Urothelium cell line (cell line): ENCODE measurements at regions not wholly inside any gene's neighbourhood (a gene's known extent, or its start where the extent isn't known, plus 50 kb on each side); places are given as distances from the start of the nearest gene placed in this dataset.
"Not testable (repeated sequence)": the region's sequence is repeated elsewhere in the genome, so short reads cannot be mapped to it uniquely, and the experiment has no call there.

Experiments used
- DNase-seq: peaks from one replicate; pipeline ENCODE4 v3.0.0; 2011; ENCODE audit warnings: low spot score, mixed read lengths
- FAIRE-seq: peaks from 2 replicates; lab custom pipeline; 2011; peaks lifted over from hg19 to GRCh38; lab: Jason Lieb, UNC

DNA sequence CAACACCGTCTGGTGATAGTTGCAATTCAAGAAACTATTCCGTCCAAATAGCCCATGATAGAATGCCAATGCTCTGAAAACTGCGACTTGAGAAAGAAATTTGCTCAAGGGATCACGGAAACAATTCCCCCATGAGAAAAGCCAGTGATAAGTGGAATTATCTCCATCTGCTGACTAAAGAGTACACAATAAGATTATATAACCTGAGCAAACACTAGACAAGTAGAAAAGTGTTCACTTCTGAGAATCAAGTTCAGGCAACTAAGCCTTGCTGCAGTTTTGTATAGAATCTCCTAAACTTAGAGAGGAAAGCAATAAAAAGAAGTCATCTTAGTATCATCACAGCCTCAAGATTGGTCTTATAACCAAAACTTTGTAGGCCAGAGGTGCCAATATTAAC lies 336.3 kb upstream of the NRXN1 start:
- DNase-seq (no peak), FAIRE-seq (no peak)

DNA sequence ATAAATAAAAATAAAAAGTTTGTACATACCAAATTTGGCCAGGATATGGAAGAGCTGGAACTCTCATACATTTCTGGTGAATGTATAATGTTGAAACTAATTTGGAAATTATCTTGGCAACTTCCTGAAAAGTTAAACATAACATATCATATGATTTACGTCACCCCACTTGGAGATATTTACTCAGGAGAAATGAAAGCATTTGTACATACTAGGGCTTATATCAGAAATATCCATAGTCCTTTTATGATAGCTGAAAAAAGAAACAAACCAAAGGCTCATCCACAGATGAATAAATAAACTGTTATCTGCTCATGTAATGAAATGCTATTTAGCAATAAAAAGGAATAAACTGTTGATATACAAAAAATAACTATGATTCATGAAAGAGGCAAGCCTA lies 318.2 kb upstream of the NRXN1 start:
- no peak for FAIRE-seq

GRCh38 chr2:51344886-51345285 lies 313.0 kb upstream of the NRXN1 start:
- DNase-seq (no peak), FAIRE-seq (no peak)

More for the DNA sequence above, 318.2 kb upstream of the NRXN1 start:
- no peak for DNase-seq

DNA sequence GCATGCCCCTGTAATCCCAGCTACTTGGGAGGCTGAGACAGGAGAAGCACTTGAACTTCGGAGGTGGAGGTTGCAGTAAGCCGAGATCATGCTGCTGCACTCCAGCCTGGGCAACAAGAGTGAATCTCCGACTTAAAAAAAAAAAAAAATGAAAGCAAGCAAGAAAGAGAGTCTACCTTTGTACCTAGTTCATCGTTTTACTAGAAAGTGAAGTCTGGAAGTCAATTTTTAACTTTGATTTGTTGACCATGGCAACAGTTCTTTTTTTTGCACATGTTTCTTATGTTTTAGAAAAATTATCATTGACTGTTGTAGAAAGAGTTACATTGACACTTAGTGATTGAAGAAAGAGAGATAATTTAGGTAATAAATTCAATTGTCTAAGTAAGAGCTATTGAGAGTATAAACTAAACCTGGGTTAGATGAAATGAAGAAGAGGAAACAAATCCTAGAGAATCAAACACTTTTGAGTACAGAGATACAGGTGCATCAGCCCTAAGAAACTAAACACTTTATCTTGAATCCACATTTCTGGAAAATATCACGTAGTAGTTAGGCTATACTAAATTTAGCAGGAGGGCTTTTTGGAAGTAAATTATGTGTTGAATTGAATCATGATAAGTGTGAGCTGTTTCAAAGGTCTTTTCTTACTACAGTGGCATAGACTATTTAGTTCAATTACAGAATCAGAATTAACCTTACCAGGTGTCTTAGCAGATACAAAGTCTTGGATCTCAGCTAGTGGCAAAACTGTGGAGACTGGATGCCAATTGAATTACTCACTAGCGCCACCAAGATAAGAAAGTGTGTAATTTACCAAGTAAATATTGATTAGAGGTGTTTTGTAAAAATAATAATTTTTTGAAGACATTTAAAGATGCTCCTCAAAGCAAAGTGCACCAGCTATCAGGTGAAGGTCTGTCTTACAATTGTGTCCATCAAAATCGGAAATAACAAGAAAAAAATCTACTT lies 303.4 kb upstream of the NRXN1 start:
- FAIRE-seq (no peak), DNase-seq (no peak)

GRCh38 chr2:51329512-51329911 lies 297.6 kb upstream of the NRXN1 start:
- FAIRE-seq, result no peak
- no peak for DNase-seq

- no peak for FAIRE-seq
- DNase-seq, result no peak
Observed at GRCh38 chr2:51324051-51324450, 292.1 kb upstream of the NRXN1 start.

DNA sequence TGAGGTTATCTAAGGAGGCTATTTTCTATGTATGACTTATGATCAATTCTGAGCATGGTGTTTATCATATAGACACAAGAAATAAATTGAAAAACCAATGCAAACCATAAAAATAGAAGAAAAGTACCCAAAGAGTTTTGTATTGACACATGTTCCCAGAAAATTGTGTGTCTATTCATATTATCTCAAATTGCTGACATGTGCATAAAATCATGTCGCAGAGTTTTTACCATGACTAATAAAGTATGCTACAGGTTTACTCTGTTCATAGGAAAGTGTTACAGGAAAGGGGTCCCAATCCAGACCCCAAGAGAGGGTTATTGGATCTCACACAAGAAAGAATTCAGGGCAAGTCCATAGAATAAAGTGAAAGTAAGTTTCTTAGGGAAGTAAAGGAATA lies 290.7 kb upstream of the NRXN1 start:
- DNase-seq, result no peak

DNA sequence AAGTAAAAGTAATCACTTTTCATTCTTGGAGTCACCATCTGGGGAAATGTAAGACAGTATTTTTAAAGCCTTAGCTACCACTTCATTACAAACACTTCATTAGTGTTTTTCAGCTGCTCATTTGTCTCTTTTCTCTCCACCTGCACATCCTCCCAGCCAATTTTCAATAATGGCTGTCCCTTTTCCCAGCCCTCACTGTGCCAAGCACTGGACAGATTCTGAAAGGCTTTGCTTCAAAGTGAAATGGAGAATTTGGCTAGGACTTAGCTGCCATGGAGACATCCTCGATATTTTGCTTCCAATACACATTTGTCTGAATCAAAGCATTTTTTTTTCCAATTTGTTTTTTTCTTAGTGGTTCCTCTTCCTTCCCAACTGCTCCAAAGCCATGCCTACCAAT lies 272.4 kb upstream of the NRXN1 start:
- no peak for FAIRE-seq

More for the DNA sequence above, 290.7 kb upstream of the NRXN1 start:
- FAIRE-seq, result no peak

DNA sequence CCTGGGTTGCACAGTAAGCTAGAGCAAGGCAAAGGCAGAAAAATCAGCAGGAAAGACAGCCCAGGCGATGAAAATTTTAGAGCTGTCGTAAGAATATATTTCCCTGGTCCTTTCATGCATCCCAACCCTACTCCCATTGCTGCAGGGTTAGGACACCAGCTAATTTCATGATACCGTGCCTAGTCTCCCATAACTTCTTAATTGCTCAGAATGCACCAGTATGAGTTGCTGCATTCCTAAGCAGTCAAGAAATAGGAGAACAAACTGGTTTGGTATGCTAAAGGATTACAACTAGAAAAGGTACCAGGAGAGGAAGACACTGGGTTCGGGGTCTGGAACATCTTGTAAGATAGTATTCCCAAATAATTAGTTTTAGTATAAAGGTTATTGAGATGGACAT lies 269.4 kb upstream of the NRXN1 start:
- no peak for FAIRE-seq
- DNase-seq, result no peak

More for the DNA sequence above, 272.4 kb upstream of the NRXN1 start:
- DNase-seq, result no peak

GRCh38 chr2:51299370-51299769 lies 267.4 kb upstream of the NRXN1 start:
- DNase-seq (no peak), FAIRE-seq (no peak)

DNA sequence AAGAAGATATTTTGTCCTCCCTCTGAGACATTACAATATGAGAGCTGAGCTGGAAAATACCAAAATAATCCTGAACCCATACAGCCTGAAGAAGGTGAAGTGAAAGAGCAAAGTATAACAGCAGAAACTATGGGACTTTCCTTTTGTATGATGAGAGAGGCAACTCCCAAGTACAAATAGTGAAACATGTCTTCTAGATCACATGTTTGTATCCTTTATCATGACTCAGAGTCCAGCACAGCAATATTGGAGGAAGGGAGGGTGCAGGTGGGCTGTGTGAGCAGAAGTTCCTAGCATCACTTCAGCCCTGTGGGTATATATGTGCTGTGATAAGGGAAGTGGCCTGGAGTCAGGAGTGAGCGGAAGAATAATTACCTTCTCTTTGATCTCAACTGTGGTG lies 265.6 kb upstream of the NRXN1 start:
- DNase-seq (peak; percentile 4), FAIRE-seq (no peak)

- FAIRE-seq, result no peak
- DNase-seq, result no peak
Observed at GRCh38 chr2:51293566-51294200, 261.8 kb upstream of the NRXN1 start.

GRCh38 chr2:51291762-51292551 lies 260.0 kb upstream of the NRXN1 start:
- no peak for DNase-seq
- FAIRE-seq, result no peak

DNA sequence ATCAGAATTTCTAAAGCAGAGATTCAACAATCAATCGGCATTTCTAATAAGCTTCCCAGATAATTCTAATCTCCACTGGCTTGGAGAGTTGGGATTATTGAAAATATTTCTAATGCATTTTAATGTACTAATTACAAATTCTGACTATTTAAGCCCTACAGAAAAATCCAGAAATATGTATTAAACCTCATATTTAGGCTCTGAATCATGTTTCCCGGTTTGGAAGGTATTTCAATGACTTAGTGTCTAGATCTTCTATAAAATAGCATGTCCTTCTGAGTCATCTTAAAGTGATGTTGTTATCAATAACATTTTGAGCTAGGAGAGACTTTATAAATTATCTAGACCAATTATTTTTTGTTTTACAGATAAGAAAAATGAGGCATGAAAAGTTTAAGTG lies 258.8 kb upstream of the NRXN1 start:
- DNase-seq (no peak), FAIRE-seq (no peak)

DNA sequence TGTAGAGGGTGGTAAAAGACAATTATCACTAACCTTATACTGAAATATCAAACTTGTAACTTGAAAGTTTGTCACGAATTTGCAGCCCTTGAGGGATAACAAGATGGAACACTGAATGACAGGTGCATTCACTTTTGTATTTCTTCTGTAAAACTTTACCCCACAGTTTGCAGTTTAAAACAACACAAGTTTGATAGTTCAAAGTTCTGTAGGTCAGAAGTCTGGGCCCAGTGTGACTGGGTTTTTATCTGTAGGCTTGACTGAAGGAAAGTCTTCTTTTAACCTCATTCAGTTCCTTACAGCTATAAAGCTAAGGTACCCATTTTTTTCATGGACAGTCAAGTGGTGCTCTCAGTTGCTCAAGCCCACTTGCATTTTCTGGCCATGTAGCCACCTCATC lies 257.1 kb upstream of the NRXN1 start:
- no peak for FAIRE-seq
- no peak for DNase-seq

DNA sequence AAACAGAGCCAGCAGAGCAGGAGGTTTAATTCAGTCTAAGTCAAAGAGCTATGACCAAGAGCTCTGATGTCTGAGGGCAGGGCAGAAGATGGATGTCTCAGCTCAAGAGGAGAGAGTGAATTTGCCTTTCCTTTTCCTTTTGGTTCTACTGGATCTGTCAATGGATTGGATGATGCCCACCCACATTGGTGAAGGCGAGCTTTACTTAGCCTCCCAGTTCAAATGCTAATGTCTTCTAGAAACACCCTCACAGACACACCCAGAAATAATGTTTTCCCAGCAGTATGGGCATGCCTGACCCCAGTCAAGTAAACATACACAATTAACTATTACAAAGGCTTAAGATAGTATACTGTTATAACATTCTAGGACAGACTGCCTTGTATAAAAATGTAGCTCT lies 236.3 kb upstream of the NRXN1 start:
- DNase-seq, result no peak
- no peak for FAIRE-seq

- FAIRE-seq, result no peak
- no peak for DNase-seq
Observed at GRCh38 chr2:51265539-51265938, 233.6 kb upstream of the NRXN1 start.

DNA sequence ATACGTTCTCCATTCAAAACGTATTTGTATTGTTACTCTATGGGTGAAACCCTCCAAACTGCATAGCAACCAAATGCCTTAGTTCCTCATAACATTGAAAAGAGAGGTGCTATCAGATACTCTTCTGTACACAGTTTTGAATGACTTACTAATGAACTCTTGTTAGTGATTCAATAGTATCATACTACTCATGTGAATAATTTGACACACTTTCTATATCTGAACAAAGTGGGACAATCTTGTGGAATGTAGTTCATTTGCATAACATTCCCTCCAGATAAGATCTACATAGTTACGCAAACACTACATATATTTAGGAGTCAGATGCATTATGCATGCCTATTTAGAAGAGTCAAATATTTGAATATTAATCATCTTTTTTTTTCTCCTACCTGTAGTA lies 232.0 kb upstream of the NRXN1 start:
- peak; percentile 30 for FAIRE-seq

GRCh38 chr2:51263101-51263500 lies 231.2 kb upstream of the NRXN1 start:
- not testable (repeated sequence) for DNase-seq, FAIRE-seq

More for the DNA sequence above, 232.0 kb upstream of the NRXN1 start:
- DNase-seq, result no peak

DNA sequence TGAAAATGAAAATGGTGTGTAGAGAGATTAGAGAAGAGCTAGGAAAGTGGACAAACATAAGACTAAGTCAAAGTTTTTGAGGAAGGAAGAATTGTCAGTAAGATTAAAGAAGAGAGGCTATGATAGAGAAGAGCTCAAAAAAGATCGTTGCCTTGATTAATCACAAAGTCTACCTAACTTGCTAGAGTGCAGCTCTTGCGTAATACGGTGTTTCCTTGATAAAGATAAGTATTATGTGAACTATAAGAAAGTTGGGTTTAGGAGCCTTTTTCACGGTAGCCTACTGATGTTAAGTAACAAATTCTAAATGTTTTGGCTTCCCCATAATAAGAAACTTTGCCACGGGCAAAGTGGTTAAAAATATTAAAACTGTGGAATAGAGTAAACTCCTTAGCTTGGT lies 226.4 kb upstream of the NRXN1 start:
- DNase-seq (no peak), FAIRE-seq (no peak)

DNA sequence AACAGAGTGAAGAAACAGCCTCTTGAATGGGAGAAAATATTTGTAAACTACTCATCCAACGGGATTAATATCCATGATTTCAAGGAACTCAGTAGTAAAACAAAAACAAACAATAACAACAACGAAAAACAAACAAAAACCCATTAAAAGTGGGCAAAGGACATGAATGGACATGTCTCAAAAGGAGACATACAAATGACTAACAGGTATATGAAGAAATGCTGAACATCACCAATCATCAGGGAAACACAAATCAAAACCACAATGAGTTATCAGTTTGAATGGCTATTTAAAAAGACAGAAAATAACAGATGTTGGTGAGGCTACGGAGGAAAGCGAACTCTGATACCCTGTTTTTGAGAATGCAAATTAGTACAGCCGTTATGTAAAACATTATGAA lies 224.8 kb upstream of the NRXN1 start:
- FAIRE-seq (no peak), DNase-seq (no peak)
